H1 (cell line): ENCODE measurements at regions not wholly inside any gene's neighbourhood (a gene's known extent, or its start where the extent isn't known, plus 50 kb on each side); places are given as distances from the start of the nearest gene placed in this dataset.

Source experiments
- CTCF ChIA-PET: fragments of 300-600 bp; sonication (Branson Sonifier 250); formaldehyde crosslinking; loops from one replicate; lab custom pipeline; 2021; ENCODE audit not compliant: partially characterized antibody; lab: Charles Lee
- POLR2A ChIA-PET: fragments of 300-600 bp; sonication (Branson Sonifier 250); formaldehyde crosslinking; loops from one replicate; lab custom pipeline; 2021; ENCODE audit warnings: inconsistent platforms; ENCODE audit not compliant: partially characterized antibody; lab: Charles Lee
- DNase-seq, 2 experiments: peaks; one replicate each; pipeline versions ENCODE4 v3.0.0 to v3.0.0-alpha.2; 2010 to 2022; ENCODE audit warnings: low spot score in 2 of 2, low read depth in 1 of 2, mixed read lengths in 1 of 2
- FAIRE-seq: peaks from 2 replicates; lab custom pipeline; 2011; peaks lifted over from hg19 to GRCh38; lab: Jason Lieb, UNC
- H2AFZ ChIP-seq: 2 replicates; pipeline ENCODE4 v1.8.1; 2012; ENCODE audit warnings: low read length, inconsistent platforms
- H2AK5ac ChIP-seq: 2 replicates; pipeline ENCODE4 v1.6.1; 2013; ENCODE audit warnings: low read depth, low read length
- H2BK120ac ChIP-seq: replicated peaks from 2 replicates; pipeline ENCODE3; 2013; ENCODE audit warnings: low read depth, low read length, inconsistent platforms
- H2BK12ac ChIP-seq: 2 replicates; pipeline ENCODE4 v1.6.1; 2013; ENCODE audit warnings: low read depth, low read length
- H2BK15ac ChIP-seq: 2 replicates; pipeline ENCODE4 v1.6.1; 2013; ENCODE audit warnings: low read length
- H2BK20ac ChIP-seq: 2 replicates; pipeline ENCODE4 v1.6.1; 2013; ENCODE audit warnings: low read length
- H2BK5ac ChIP-seq: 2 replicates; pipeline ENCODE4 v1.6.1; 2013; ENCODE audit warnings: low read depth, low read length
- H3K14ac ChIP-seq: 2 replicates; pipeline ENCODE4 v1.6.1; 2013; ENCODE audit warnings: inconsistent platforms; ENCODE audit not compliant: insufficient read length
- H3K18ac ChIP-seq: 2 replicates; pipeline ENCODE4 v1.6.1; 2013; ENCODE audit warnings: low read length; ENCODE audit errors: extremely low read depth
- H3K23ac ChIP-seq: 2 replicates; pipeline ENCODE4 v1.6.1; 2013; ENCODE audit warnings: inconsistent platforms; ENCODE audit not compliant: insufficient read length
- H3K23me2 ChIP-seq: 2 replicates; pipeline ENCODE4 v1.6.1; 2013; ENCODE audit warnings: low read depth, low read length
- H3K27ac ChIP-seq: 2 replicates; pipeline ENCODE4 v1.6.1; 2011; ENCODE audit warnings: low read depth, low read length, inconsistent platforms
- H3K27me3 ChIP-seq, 4 experiments: replicated peaks in 1 of 4; 1 replicate in 1 of 4; 2 replicates in 3 of 4; pipeline versions ENCODE4 v1.6.1 to v1.8.1; 2011 to 2013; ENCODE audit warnings: low read length in 3 of 4, mild to moderate bottlenecking in 3 of 4, inconsistent platforms in 2 of 4, mixed read lengths in 2 of 4, moderate library complexity in 1 of 4; ENCODE audit not compliant: control insufficient read depth in 3 of 4, insufficient read depth in 3 of 4; ENCODE audit errors: extremely low read depth in 1 of 4
- H3K36me3 ChIP-seq, 4 experiments: 2 replicates each; pipeline versions ENCODE4 v1.6.1 to v1.8.1; 2011 to 2013; ENCODE audit warnings: mild to moderate bottlenecking in 4 of 4, low read length in 3 of 4, moderate library complexity in 2 of 4, control low read depth in 1 of 4, inconsistent platforms in 1 of 4; ENCODE audit not compliant: insufficient read depth in 4 of 4, control insufficient read depth in 2 of 4
- H3K4ac ChIP-seq: replicated peaks from 2 replicates; pipeline ENCODE3; 2013; ENCODE audit warnings: low read length, low read depth, mixed read lengths, inconsistent platforms; ENCODE audit not compliant: insufficient read length
- H3K4me1 ChIP-seq, 4 experiments: replicated peaks in 1 of 4; 1 replicate in 1 of 4; 2 replicates in 3 of 4; pipeline versions ENCODE4 v1.6.1 to v1.8.1; 2011 to 2013; ENCODE audit warnings: low read length in 3 of 4, inconsistent platforms in 2 of 4, mixed read lengths in 1 of 4; ENCODE audit not compliant: insufficient read depth in 4 of 4, control insufficient read depth in 3 of 4
- H3K4me2 ChIP-seq, 2 experiments: 2 replicates each; pipeline versions ENCODE4 v1.6.1 to v1.8.1; 2011 to 2013; ENCODE audit warnings: low read depth in 2 of 2, low read length in 2 of 2, control low read depth in 1 of 2, inconsistent platforms in 1 of 2, mild to moderate bottlenecking in 1 of 2; ENCODE audit not compliant: insufficient read depth in 1 of 2
- H3K4me3 ChIP-seq, 4 experiments: fragments of 200-600, 300-600 bp in 1 of 4; sonication (generic), shearing (Covaris generic), sonication (Bioruptor Twin) in 1 of 4; 2 replicates each; pipeline versions ENCODE4 v1.5.1 to v1.8.1; 2011 to 2016; ENCODE audit warnings: low read length in 4 of 4, low read depth in 3 of 4, control low read depth in 2 of 4, inconsistent platforms in 2 of 4, mild to moderate bottlenecking in 2 of 4, mixed read lengths in 1 of 4, moderate library complexity in 1 of 4; ENCODE audit not compliant: insufficient read depth in 2 of 4; ENCODE audit errors: extremely low read depth in 1 of 4
- H3K56ac ChIP-seq: replicated peaks from 2 replicates; pipeline ENCODE3; 2013; ENCODE audit warnings: low read depth, mild to moderate bottlenecking, mixed read lengths, low read length, inconsistent platforms; ENCODE audit not compliant: insufficient read length
- H3K79me1 ChIP-seq: 2 replicates; pipeline ENCODE4 v1.6.1; 2013; ENCODE audit warnings: low read depth, low read length, control low read depth
- H3K79me2 ChIP-seq, 2 experiments: 2 replicates each; pipeline versions ENCODE4 v1.6.1 to v1.8.1; 2012 to 2013; ENCODE audit warnings: low read length in 2 of 2, mild to moderate bottlenecking in 2 of 2, inconsistent platforms in 1 of 2; ENCODE audit not compliant: insufficient read depth in 2 of 2, control insufficient read depth in 1 of 2
- H3K9ac ChIP-seq, 4 experiments: replicated peaks in 1 of 4; 1 replicate in 1 of 4; 2 replicates in 3 of 4; pipeline versions ENCODE4 v1.6.1 to v1.8.1; 2011 to 2013; ENCODE audit warnings: low read depth in 3 of 4, low read length in 3 of 4, control low read depth in 2 of 4, mild to moderate bottlenecking in 2 of 4, moderate library complexity in 2 of 4, inconsistent platforms in 1 of 4; ENCODE audit errors: extremely low read depth in 1 of 4
- H3K9me3 ChIP-seq, 2 experiments: 2 replicates each; pipeline versions ENCODE4 v1.6.1 to v1.8.1; 2012 to 2013; ENCODE audit warnings: mild to moderate bottlenecking in 2 of 2, moderate library complexity in 2 of 2, control low read depth in 1 of 2, inconsistent platforms in 1 of 2, low read depth in 1 of 2, low read length in 1 of 2, mixed read lengths in 1 of 2; ENCODE audit not compliant: insufficient read depth in 2 of 2
- H4K20me1 ChIP-seq, 2 experiments: replicated peaks in 1 of 2; 2 replicates each; pipeline versions ENCODE3 to v1.8.1; 2011 to 2013; ENCODE audit warnings: inconsistent platforms in 2 of 2, low read length in 2 of 2, mild to moderate bottlenecking in 1 of 2; ENCODE audit not compliant: insufficient read depth in 2 of 2, control insufficient read depth in 1 of 2
- H4K5ac ChIP-seq: 2 replicates; pipeline ENCODE4 v1.6.1; 2013; ENCODE audit warnings: low read length, low read depth, mixed read lengths, inconsistent platforms; ENCODE audit not compliant: insufficient read length
- H4K8ac ChIP-seq: 2 replicates; pipeline ENCODE4 v1.8.0; 2013; ENCODE audit warnings: mild to moderate bottlenecking, moderate library complexity, low read length, inconsistent platforms; ENCODE audit not compliant: insufficient read depth; ENCODE audit errors: extremely low read depth
- H4K91ac ChIP-seq: replicated peaks from 2 replicates; pipeline ENCODE3; 2013; ENCODE audit warnings: low read length, mixed read lengths, inconsistent platforms; ENCODE audit not compliant: insufficient read length
- CHD1 ChIP-seq: IDR thresholded peaks from 2 replicates; pipeline ENCODE4 v1.6.1; 2012; ENCODE audit warnings: low read depth, low read length, improper control_type of control experiment
- KDM1A ChIP-seq: fragments of 200-600, 300-600 bp; sonication (generic); IDR thresholded peaks from 2 replicates; pipeline ENCODE4 v1.7.1; 2016; ENCODE audit warnings: mild to moderate bottlenecking, low read length, borderline replicate concordance
- RAD21 ChIP-seq, 2 experiments: IDR thresholded peaks in 1 of 2; conservative IDR thresholded peaks in 1 of 2; 2 replicates each; pipeline ENCODE4 v1.6.1; 2011; ENCODE audit warnings: low read depth in 2 of 2, low read length in 2 of 2, improper control_type of control experiment in 1 of 2, inconsistent platforms in 1 of 2, mild to moderate bottlenecking in 1 of 2, moderate library complexity in 1 of 2
- WGBS, 2 experiments: shearing (Covaris generic) in 1 of 2; methylation state at CpG; one replicate each; pipeline versions ENCODE4 v1.1.6 to v1.1.7; 2013 to 2015; ENCODE audit warnings: low lambda C conversion rate in 2 of 2, mixed read lengths in 2 of 2, inconsistent platforms in 1 of 2, low coverage in 1 of 2, missing lambda C conversion rate in 1 of 2; ENCODE audit not compliant: insufficient replicate concordance in 2 of 2, insufficient coverage in 1 of 2, insufficient read length in 1 of 2; ENCODE audit errors: extremely low coverage in 1 of 2, missing lambda C conversion rate in 1 of 2; 5-methylcytosine and 5-hydroxymethylcytosine counted together

- Histone ChIP-seq H3K23me2 (no peaks in the 10 kb centered on the region), H3K4ac (no peak overlapping the region), H3K36me3 (no peaks in the 10 kb centered on the region), H3K56ac (no peak overlapping the region), H3K79me2 (no peaks in the 10 kb centered on the region), H3K9me3 (no peaks in the 10 kb centered on the region), H2BK120ac (no peak overlapping the region), H3K23ac (no peak overlapping the region), H4K5ac (no peak overlapping the region), H4K91ac (no peak overlapping the region), H3K4me3 (no peak overlapping the region), H2BK20ac (no peak overlapping the region), H3K79me1 (no peaks in the 10 kb centered on the region), H4K20me1 (no peaks in the 10 kb centered on the region), H4K8ac (no peak overlapping the region), H3K4me2 (no peak overlapping the region), H3K9ac (no peak overlapping the region), H3K27ac (no peak overlapping the region), H2BK12ac (no peak overlapping the region), H3K14ac (no peak overlapping the region), H2BK15ac (no peak overlapping the region), H2AFZ (no peak overlapping the region), H3K27me3 (peaks cover 0 to 3% (median 0%) of the 10 kb centered on the region in 4 experiments; a peak in 1 of 7 replicates), H2AK5ac (no peak overlapping the region), H3K18ac (no peak overlapping the region), H3K4me1 (no peaks in the 10 kb centered on the region), H2BK5ac (no peak overlapping the region)
- no peak for DNase-seq
- 89% methylated on average over 4 of the region's 4 CpGs; no CpG with 5 or more reads in 1 of the 2 experiments for WGBS, 2 experiments
- CTCF ChIA-PET = no interaction called here
- POLR2A ChIA-PET = no interaction called here
- TF ChIP-seq KDM1A (0 out of 2 replicates have a peak, but pooled peaks have one; percentile 30), RAD21 (IDR thresholded peaks at IDR 0.05 in 1 of 2, conservative IDR thresholded peaks at IDR 0.05 in 1 of 2; ENCODE audit: low read depth in 2 of 2, low read length in 2 of 2) (no peak), CHD1 (no peak)
- no peak for FAIRE-seq
These were observed 258.0 kb downstream of the TFAP2A start for GRCh38 chr6:10156875-10157274.
